SK-N-SH treated with all-trans-retinoic acid at 6 μM for 48 hours (cell line): ENCODE measurements at regions not wholly inside any gene's neighbourhood (a gene's known extent, or its start where the extent isn't known, plus 50 kb on each side); places are given as distances from the start of the nearest gene placed in this dataset.

ENCODE experiments used
- BACH2 ChIP-seq: fragments of 250-450 bp; sonication (Bioruptor Pico); IDR thresholded peaks from 2 replicates; pipeline ENCODE4 v1.9.0; 2021; ENCODE audit warnings: mild to moderate bottlenecking, borderline replicate concordance
- ESRRG ChIP-seq: fragments of 250-450 bp; sonication (Bioruptor Pico); IDR thresholded peaks from 2 replicates; pipeline ENCODE4 v1.6.1; 2021; ENCODE audit warnings: mild to moderate bottlenecking
- POU6F1 ChIP-seq: fragments of 250-450 bp; sonication (Bioruptor Pico); IDR thresholded peaks from 2 replicates; pipeline ENCODE4 v1.8.0; 2021; ENCODE audit warnings: low read depth, mild to moderate bottlenecking, moderate library complexity, borderline replicate concordance
- TOX ChIP-seq: fragments of 250-450 bp; sonication (Bioruptor Pico); IDR thresholded peaks from 2 replicates; pipeline ENCODE4 v1.8.0; 2021; ENCODE audit warnings: mild to moderate bottlenecking, moderate library complexity, borderline replicate concordance
- TSHZ2 ChIP-seq: fragments of 250-450 bp; sonication (Bioruptor Pico); IDR thresholded peaks from 2 replicates; pipeline ENCODE4 v1.5.0; 2020; ENCODE audit warnings: mild to moderate bottlenecking, moderate library complexity
- ZNF565 ChIP-seq: fragments of 450-650 bp; formaldehyde crosslinking; conservative IDR thresholded peaks from 2 replicates; pipeline ENCODE4 v1.5.0; 2020; ENCODE audit warnings: low read depth, mild to moderate bottlenecking, moderate library complexity
- TF ChIP-seq, protein P1 (sequence below): fragments of 250-450 bp; sonication (Bioruptor Pico); IDR thresholded peaks from 2 replicates; pipeline ENCODE4 v1.8.0; 2020; ENCODE audit warnings: mild to moderate bottlenecking, moderate library complexity, borderline replicate concordance

DNA sequence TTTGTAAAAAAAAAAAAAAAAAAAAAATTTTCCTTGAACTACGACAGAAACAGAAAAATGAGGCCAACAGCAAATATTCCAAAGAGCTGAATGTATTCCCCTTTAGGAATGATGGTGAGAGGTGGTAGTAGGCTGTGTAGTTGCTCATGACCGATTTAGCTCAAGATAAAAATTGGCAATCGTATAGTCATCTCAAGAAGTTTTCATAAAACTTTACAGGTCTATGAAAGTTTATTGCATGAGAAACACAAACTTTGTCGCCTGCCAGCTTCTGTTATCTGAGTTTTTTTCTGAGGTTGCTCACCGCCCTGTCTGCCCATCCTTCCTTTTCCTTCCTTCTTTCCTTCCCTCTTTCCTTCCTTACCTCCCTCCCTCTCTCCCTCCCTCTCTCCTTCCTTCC, 605.5 kb downstream of the BCL11B start:
- TF ChIP-seq BACH2 (CRISPR knock-in tag) (no peak), POU6F1 (CRISPR knock-in tag) (no peak), ESRRG (CRISPR knock-in tag) (no peak), TOX (CRISPR knock-in tag) (no peak), TSHZ2 (CRISPR knock-in tag) (no peak), ZNF565 (CRISPR knock-in tag) (no peak)
- TF ChIP-seq, protein P1, sequence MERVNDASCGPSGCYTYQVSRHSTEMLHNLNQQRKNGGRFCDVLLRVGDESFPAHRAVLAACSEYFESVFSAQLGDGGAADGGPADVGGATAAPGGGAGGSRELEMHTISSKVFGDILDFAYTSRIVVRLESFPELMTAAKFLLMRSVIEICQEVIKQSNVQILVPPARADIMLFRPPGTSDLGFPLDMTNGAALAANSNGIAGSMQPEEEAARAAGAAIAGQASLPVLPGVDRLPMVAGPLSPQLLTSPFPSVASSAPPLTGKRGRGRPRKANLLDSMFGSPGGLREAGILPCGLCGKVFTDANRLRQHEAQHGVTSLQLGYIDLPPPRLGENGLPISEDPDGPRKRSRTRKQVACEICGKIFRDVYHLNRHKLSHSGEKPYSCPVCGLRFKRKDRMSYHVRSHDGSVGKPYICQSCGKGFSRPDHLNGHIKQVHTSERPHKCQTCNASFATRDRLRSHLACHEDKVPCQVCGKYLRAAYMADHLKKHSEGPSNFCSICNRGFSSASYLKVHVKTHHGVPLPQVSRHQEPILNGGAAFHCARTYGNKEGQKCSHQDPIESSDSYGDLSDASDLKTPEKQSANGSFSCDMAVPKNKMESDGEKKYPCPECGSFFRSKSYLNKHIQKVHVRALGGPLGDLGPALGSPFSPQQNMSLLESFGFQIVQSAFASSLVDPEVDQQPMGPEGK (CRISPR knock-in tag): no peak
